Endodermal cell (in vitro differentiated cells): ENCODE measurements at regions not wholly inside any gene's neighbourhood (a gene's known extent, or its start where the extent isn't known, plus 50 kb on each side); places are given as distances from the start of the nearest gene placed in this dataset.

ENCODE experiments used
- DNase-seq: peaks from one replicate; pipeline ENCODE4 v3.0.0-alpha.2; 2017
- H3K27ac ChIP-seq: 2 replicates; pipeline ENCODE4 v1.5.1; 2013; ENCODE audit warnings: mild to moderate bottlenecking, low read depth, low read length, moderate library complexity
- H3K27me3 ChIP-seq: 2 replicates; pipeline ENCODE4 v1.6.1; 2013; ENCODE audit warnings: mild to moderate bottlenecking, low read length, moderate library complexity; ENCODE audit not compliant: insufficient read depth, control insufficient read depth, poor library complexity, severe bottlenecking
- H3K36me3 ChIP-seq: 2 replicates; pipeline ENCODE4 v1.7.0; 2013; ENCODE audit warnings: mild to moderate bottlenecking, low read length, moderate library complexity; ENCODE audit not compliant: control insufficient read depth, insufficient read depth
- H3K4me1 ChIP-seq: one replicate; pipeline ENCODE4 v1.7.0; 2013; ENCODE audit warnings: low read length; ENCODE audit not compliant: control insufficient read depth, insufficient read depth
- H3K4me3 ChIP-seq: 2 replicates; pipeline ENCODE4 v1.5.1; 2013; ENCODE audit warnings: mild to moderate bottlenecking, low read length, moderate library complexity
- H3K9ac ChIP-seq: 2 replicates; pipeline ENCODE4 v1.6.1; 2013; ENCODE audit warnings: mild to moderate bottlenecking, low read length, moderate library complexity; ENCODE audit not compliant: poor library complexity, severe bottlenecking; ENCODE audit errors: extremely low read depth
- H3K9me3 ChIP-seq: 2 replicates; pipeline ENCODE4 v1.6.1; 2013; ENCODE audit warnings: mild to moderate bottlenecking, low read length, moderate library complexity; ENCODE audit not compliant: control insufficient read depth
- H3K27ac Mint-ChIP-seq: 2 replicates; pipeline ENCODE4 v1.8.0; 2020; ENCODE audit warnings: mixed read lengths
- H3K27me3 Mint-ChIP-seq: 2 replicates; pipeline ENCODE4 v1.8.0; 2021; ENCODE audit warnings: mild to moderate bottlenecking, mixed read lengths; ENCODE audit not compliant: insufficient read depth
- H3K36me3 Mint-ChIP-seq: 2 replicates; pipeline ENCODE4 v1.8.0; 2020; ENCODE audit warnings: low read depth, mixed read lengths
- H3K4me1 Mint-ChIP-seq: 2 replicates; pipeline ENCODE4 v1.8.0; 2020; ENCODE audit warnings: mixed read lengths
- H3K4me3 Mint-ChIP-seq: 2 replicates; pipeline ENCODE4 v1.8.0; 2020; ENCODE audit warnings: mild to moderate bottlenecking, moderate library complexity, mixed read lengths
- H3K9me3 Mint-ChIP-seq: 2 replicates; pipeline ENCODE4 v1.8.0; 2020; ENCODE audit warnings: mild to moderate bottlenecking, mixed read lengths
- CTCF ChIP-seq: fragments of 200-600 bp; sonication (generic); conservative IDR thresholded peaks from 2 replicates; pipeline ENCODE4 v1.5.0; 2021; ENCODE audit warnings: antibody characterized with exemption, mild to moderate bottlenecking
- whole genome bisulfite sequencing, 2 experiments: methylation state at CpG; one replicate each; pipeline versions ENCODE4 v1.1.5 to v1.1.7; 2013; ENCODE audit warnings: missing lambda C conversion rate in 2 of 2, mixed read lengths in 1 of 2; ENCODE audit not compliant: insufficient coverage in 1 of 2, insufficient read length in 1 of 2; 5-methylcytosine and 5-hydroxymethylcytosine counted together

GRCh38 chr1:95393434-95393833 is 159.4 kb downstream of the RWDD3 start:
- no peak for DNase-seq
- Histone ChIP-seq H3K4me3 (no peak overlapping the region), H3K27me3 (no peaks in the 10 kb centered on the region), H3K4me1 (no peaks in the 10 kb centered on the region), H3K36me3 (no peaks in the 10 kb centered on the region), H3K9ac (no peak overlapping the region), H3K27ac (no peak overlapping the region), H3K9me3 (peaks cover 6% of the 10 kb centered on the region)
- Mint-ChIP-seq H3K27ac (no peak overlapping the region), H3K9me3 (peaks cover 3% of the 10 kb centered on the region), H3K27me3 (no peaks in the 10 kb centered on the region), H3K4me1 (no peaks in the 10 kb centered on the region), H3K36me3 (no peaks in the 10 kb centered on the region), H3K4me3 (no peak overlapping the region)
- no peak for TF ChIP-seq CTCF

- peaks cover 3% of the 10 kb centered on the region for H3K9me3 Mint-ChIP-seq
Measured at GRCh38 chr1:95396557-95396956, 162.5 kb downstream of the RWDD3 start.

GRCh38 chr1:95402780-95403179 is 168.8 kb downstream of the RWDD3 start:
- Histone ChIP-seq H3K27me3 (no peaks in the 10 kb centered on the region), H3K9ac (no peak overlapping the region), H3K4me1 (peaks cover 7% of the 10 kb centered on the region), H3K27ac (no peak overlapping the region), H3K9me3 (peaks cover 19% of the 10 kb centered on the region), H3K36me3 (no peaks in the 10 kb centered on the region), H3K4me3 (no peak overlapping the region)
- Mint-ChIP-seq H3K4me1 (peaks cover 11% of the 10 kb centered on the region), H3K36me3 (peaks cover 7% of the 10 kb centered on the region), H3K27ac (no peak overlapping the region), H3K9me3 (peaks cover 22% of the 10 kb centered on the region), H3K27me3 (no peaks in the 10 kb centered on the region), H3K4me3 (no peak overlapping the region)
- WGBS, 2 experiments = 84 to 100% methylated on average over 1 to 2 of the region's 2 CpGs
- no peak for TF ChIP-seq CTCF
- no peak for DNase-seq

More at GRCh38 chr1:95396557-95396956, 162.5 kb downstream of the RWDD3 start:
- H3K27ac ChIP-seq = no peak overlapping the region
- Mint-ChIP-seq H3K4me3 (no peak overlapping the region), H3K27me3 (no peaks in the 10 kb centered on the region), H3K4me1 (no peaks in the 10 kb centered on the region), H3K27ac (no peak overlapping the region), H3K36me3 (no peaks in the 10 kb centered on the region)
- no peak for DNase-seq
- 89% methylated on average over 3 of the region's 3 CpGs; no CpG with 5 or more reads in 1 of the 2 experiments for WGBS, 2 experiments
- peaks cover 6% of the 10 kb centered on the region for H3K9me3 ChIP-seq
- H3K4me3 ChIP-seq = no peak overlapping the region
- TF ChIP-seq CTCF = no peak
- H3K27me3 ChIP-seq = no peaks in the 10 kb centered on the region
- H3K4me1 ChIP-seq = no peaks in the 10 kb centered on the region
- no peaks in the 10 kb centered on the region for H3K36me3 ChIP-seq
- H3K9ac ChIP-seq = no peak overlapping the region
